ENCODE measurements at regions not wholly inside any gene's neighbourhood (a gene's known extent, or its start where the extent isn't known, plus 50 kb on each side); places are given as distances from the start of the nearest gene placed in this dataset.
A peak's percentile ranks its signal among the peaks of the same experiment; 100 is the strongest.

GRCh38 chr1:193538680-193539079, 352.3 kb upstream of the B3GALT2 start:
- Histone ChIP-seq H3K9me2 (replicated peaks; ENCODE audit: control insufficient read depth, low read length) (no peaks in the 10 kb centered on the region), H3F3A (ENCODE audit: control insufficient read depth, insufficient read depth) (no peaks in the 10 kb centered on the region), H3K4me3 (ENCODE audit: low read length) (no peak overlapping the region), H4K20me1 (ENCODE audit: control insufficient read depth, insufficient read depth, low read depth, low read length) (no peaks in the 10 kb centered on the region), H3K4me2 (ENCODE audit: low read length) (no peak overlapping the region), H3K36me3 (ENCODE audit: control insufficient read depth, low read length) (no peaks in the 10 kb centered on the region), H3K27me3 (ENCODE audit: control insufficient read depth, low read length) (no peaks in the 10 kb centered on the region), H3K79me2 (ENCODE audit: control insufficient read depth, low read length) (no peaks in the 10 kb centered on the region), H3K4me1 (ENCODE audit: control insufficient read depth, low read length) (peaks cover 35% of the 10 kb centered on the region), H3K9me3 (ENCODE audit: control insufficient read depth, insufficient read depth, low read length) (peaks cover 8% of the 10 kb centered on the region; the same call in 1 of the 2 replicates), H3K27ac (ENCODE audit: low read depth, low read length) (no peak overlapping the region)
- no peak for TF ChIP-seq EZH2phosphoT487 (IDR thresholded peaks at IDR 0.05; ENCODE audit: borderline replicate concordance, low read length)
- no peak for TF ChIP-seq CTCF (IDR thresholded peaks at IDR 0.05; ENCODE audit: low read depth, low read length, poor library complexity, severe bottlenecking)

GRCh38 chr1:193538003-193538354, 351.6 kb upstream of the B3GALT2 start:
- H3K9me3 ChIP-seq (ENCODE audit: control insufficient read depth, insufficient read depth, low read length): peaks cover 8% of the 10 kb centered on the region; the same call in 1 of the 2 replicates

GRCh38 chr1:193537266-193538002, 351.0 kb upstream of the B3GALT2 start:
- TF ChIP-seq CTCF (IDR thresholded peaks at IDR 0.05; ENCODE audit: low read depth, low read length, poor library complexity, severe bottlenecking) (no peak), EZH2phosphoT487 (IDR thresholded peaks at IDR 0.05; ENCODE audit: borderline replicate concordance, low read length) (no peak)
- Histone ChIP-seq H3K27ac (ENCODE audit: low read depth, low read length) (peak overlapping the region; percentile 35), H3K27me3 (ENCODE audit: control insufficient read depth, low read length) (no peaks in the 10 kb centered on the region), H3K9me3 (ENCODE audit: control insufficient read depth, insufficient read depth, low read length) (peaks cover 8% of the 10 kb centered on the region; the same call in 1 of the 2 replicates), H3K79me2 (ENCODE audit: control insufficient read depth, low read length) (no peaks in the 10 kb centered on the region), H3K9me2 (replicated peaks; ENCODE audit: control insufficient read depth, low read length) (no peaks in the 10 kb centered on the region), H3K4me3 (ENCODE audit: low read length) (peak overlapping the region; percentile 27), H4K20me1 (ENCODE audit: control insufficient read depth, insufficient read depth, low read depth, low read length) (no peaks in the 10 kb centered on the region), H3K36me3 (ENCODE audit: control insufficient read depth, low read length) (no peaks in the 10 kb centered on the region), H3K4me1 (ENCODE audit: control insufficient read depth, low read length) (peaks cover 35% of the 10 kb centered on the region), H3F3A (ENCODE audit: control insufficient read depth, insufficient read depth) (no peaks in the 10 kb centered on the region), H3K4me2 (ENCODE audit: low read length) (peak overlapping the region; percentile 49)

More at GRCh38 chr1:193538003-193538354, 351.6 kb upstream of the B3GALT2 start:
- peak overlapping the region; percentile 49 for H3K4me2 ChIP-seq (ENCODE audit: low read length)
- peak overlapping the region; percentile 27 for H3K4me3 ChIP-seq (ENCODE audit: low read length)
- TF ChIP-seq EZH2phosphoT487 (IDR thresholded peaks at IDR 0.05; ENCODE audit: borderline replicate concordance, low read length) (no peak), CTCF (IDR thresholded peaks at IDR 0.05; ENCODE audit: low read depth, low read length, poor library complexity, severe bottlenecking) (no peak)
- no peaks in the 10 kb centered on the region for H3K9me2 ChIP-seq (replicated peaks; ENCODE audit: control insufficient read depth, low read length)
- no peaks in the 10 kb centered on the region for H3F3A ChIP-seq (ENCODE audit: control insufficient read depth, insufficient read depth)
- no peaks in the 10 kb centered on the region for H3K36me3 ChIP-seq (ENCODE audit: control insufficient read depth, low read length)
- peaks cover 35% of the 10 kb centered on the region for H3K4me1 ChIP-seq (ENCODE audit: control insufficient read depth, low read length)
- no peaks in the 10 kb centered on the region for H4K20me1 ChIP-seq (ENCODE audit: control insufficient read depth, insufficient read depth, low read depth, low read length)
- no peaks in the 10 kb centered on the region for H3K79me2 ChIP-seq (ENCODE audit: control insufficient read depth, low read length)
- H3K27me3 ChIP-seq (ENCODE audit: control insufficient read depth, low read length): no peaks in the 10 kb centered on the region
- peak overlapping the region; percentile 35 for H3K27ac ChIP-seq (ENCODE audit: low read depth, low read length)
